IgD-negative memory B cell (primary cell): ENCODE measurements at regions not wholly inside any gene's neighbourhood (a gene's known extent, or its start where the extent isn't known, plus 50 kb on each side); places are given as distances from the start of the nearest gene placed in this dataset.
"Not testable (repeated sequence)": the region's sequence is repeated elsewhere in the genome, so short reads cannot be mapped to it uniquely, and the experiment has no call there.

Experiments used
- H3K27ac Mint-ChIP-seq, 3 donors: one replicate each; pipeline ENCODE4 v1.8.0; 2020 to 2022; ENCODE audit warnings: mild to moderate bottlenecking in 3 of 3, mixed read lengths in 3 of 3, moderate library complexity in 1 of 3
- H3K27me3 Mint-ChIP-seq: one replicate; pipeline ENCODE4 v1.8.0; 2021; ENCODE audit warnings: mixed read lengths
- H3K36me3 Mint-ChIP-seq: one replicate; pipeline ENCODE4 v1.8.0; 2020; ENCODE audit warnings: mild to moderate bottlenecking, mixed read lengths
- H3K4me1 Mint-ChIP-seq, 3 donors: one replicate each; pipeline ENCODE4 v1.8.0; 2020 to 2022; ENCODE audit warnings: mixed read lengths in 3 of 3, mild to moderate bottlenecking in 1 of 3
- H3K4me3 Mint-ChIP-seq, 4 donors: one replicate each; pipeline ENCODE4 v1.8.0; 2020 to 2022; ENCODE audit warnings: mild to moderate bottlenecking in 4 of 4, mixed read lengths in 4 of 4, moderate library complexity in 3 of 4
- H3K9me3 Mint-ChIP-seq, 3 donors: one replicate each; pipeline ENCODE4 v1.8.0; 2020 to 2021; ENCODE audit warnings: mixed read lengths in 3 of 3, mild to moderate bottlenecking in 1 of 3

DNA sequence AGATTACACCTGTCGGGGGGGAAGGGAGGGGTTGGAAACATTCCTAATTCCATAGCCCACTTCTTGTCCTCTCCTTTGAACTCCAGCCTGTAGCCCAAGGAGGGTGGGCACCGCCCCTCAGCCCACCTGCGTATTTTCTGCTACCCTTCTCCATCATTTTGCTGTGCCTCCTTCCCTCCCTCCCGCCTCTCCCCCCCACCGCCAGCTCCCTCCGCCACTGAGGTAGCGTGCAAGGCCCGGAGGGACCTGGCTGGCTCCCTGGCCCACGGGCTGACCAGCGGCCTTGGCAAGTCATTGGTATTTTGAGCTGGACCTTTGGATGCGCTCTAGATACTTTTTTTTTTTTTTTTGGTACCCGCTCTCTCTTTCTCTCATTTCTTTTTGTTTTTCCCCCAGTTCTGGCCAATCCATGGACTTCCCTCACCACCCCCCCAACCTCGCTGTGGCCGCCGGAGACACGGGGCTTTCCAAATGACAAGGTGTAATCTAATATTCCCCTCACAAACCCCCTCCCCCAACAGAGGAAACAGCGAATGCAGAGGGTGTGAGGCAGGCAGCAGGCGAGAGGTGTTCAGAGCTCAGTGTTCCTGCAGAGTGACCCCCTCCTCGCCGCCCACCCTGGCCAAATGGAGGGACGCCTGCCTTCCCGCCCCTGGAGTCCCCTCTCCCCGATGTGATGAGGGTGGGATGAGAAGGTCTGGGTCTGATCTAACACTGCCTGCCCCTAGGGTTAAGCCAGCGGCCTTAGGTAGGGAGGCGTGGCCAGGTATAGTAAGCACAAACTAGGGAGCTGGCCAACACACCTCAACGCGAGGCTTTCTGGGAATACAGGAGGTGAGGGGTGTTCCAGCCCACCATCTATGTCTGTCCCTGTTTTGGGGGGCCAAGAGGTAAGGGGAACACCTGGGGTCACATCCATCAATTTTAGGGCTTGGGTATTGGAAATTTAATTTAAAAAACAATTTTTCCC lies 89.2 kb downstream of the PTPRS start:
- Mint-ChIP-seq H3K27ac (no peak overlapping the region), H3K4me3 (no peak overlapping the region), H3K27me3 (no peaks in the 10 kb centered on the region), H3K36me3 (peaks cover 2% of the 10 kb centered on the region), H3K4me1 (no peaks in the 10 kb centered on the region), H3K9me3 (peaks cover 4 to 17% (median 15%) of the 10 kb centered on the region in 3 donors)

GRCh38 chr19:5250127-5250659 lies 90.4 kb downstream of the PTPRS start:
- H3K4me3 Mint-ChIP-seq = no peak overlapping the region
- H3K27ac Mint-ChIP-seq = no peak overlapping the region
- peaks cover 0 to 12% (median 6%) of the 10 kb centered on the region in 3 donors for H3K9me3 Mint-ChIP-seq
- no peaks in the 10 kb centered on the region for H3K4me1 Mint-ChIP-seq
- no peaks in the 10 kb centered on the region for H3K27me3 Mint-ChIP-seq
- H3K36me3 Mint-ChIP-seq = peaks cover 1% of the 10 kb centered on the region

- no peak overlapping the region for H3K27ac Mint-ChIP-seq
These were observed 91.1 kb downstream of the PTPRS start for GRCh38 chr19:5249526-5249925.

DNA sequence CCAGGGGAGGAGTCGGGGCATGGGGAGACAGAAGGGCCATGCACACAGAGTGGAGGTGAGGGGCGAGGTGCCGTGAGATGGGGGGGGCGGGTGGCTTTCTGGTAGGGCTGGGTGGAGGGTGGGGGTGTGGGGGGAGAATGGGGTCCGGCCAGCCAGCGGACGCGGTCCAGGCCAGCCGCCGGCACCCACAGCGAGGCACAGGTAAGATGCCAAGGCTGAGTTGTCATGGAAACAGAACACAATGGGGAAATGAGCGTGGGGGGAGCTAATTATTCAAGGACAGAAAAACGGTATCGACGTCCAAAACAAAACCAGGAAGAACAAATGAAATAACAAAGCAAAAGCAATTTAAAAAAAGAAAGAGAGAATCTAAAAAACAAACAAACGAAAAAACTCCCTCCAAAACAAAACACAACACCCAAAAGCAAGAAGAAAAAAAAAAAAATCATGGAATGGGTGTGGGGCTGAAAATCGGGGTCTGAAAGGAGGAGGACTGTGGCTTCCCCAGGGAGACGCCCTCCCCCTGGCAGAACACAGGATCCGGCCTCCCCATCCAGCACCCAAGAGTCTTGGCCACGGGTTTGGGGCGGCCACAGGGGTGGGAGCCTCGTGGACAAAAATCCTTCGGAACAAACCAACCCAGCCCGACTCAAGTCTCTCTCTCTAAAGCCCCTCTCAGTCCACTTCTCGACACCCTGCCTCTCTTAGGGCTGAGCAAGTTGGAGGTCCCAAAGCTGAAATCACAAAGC lies 92.5 kb downstream of the PTPRS start:
- Mint-ChIP-seq H3K36me3 (no peaks in the 10 kb centered on the region), H3K4me1 (no peaks in the 10 kb centered on the region), H3K27ac (peak overlapping the region in 1 of 3 donors; percentile 75), H3K9me3 (peaks cover 0 to 4% (median 0%) of the 10 kb centered on the region in 3 donors), H3K4me3 (no peak overlapping the region), H3K27me3 (no peaks in the 10 kb centered on the region)

More at GRCh38 chr19:5249526-5249925, 91.1 kb downstream of the PTPRS start:
- no peaks in the 10 kb centered on the region for H3K36me3 Mint-ChIP-seq
- H3K9me3 Mint-ChIP-seq = peaks cover 0 to 11% (median 4%) of the 10 kb centered on the region in 3 donors
- no peaks in the 10 kb centered on the region for H3K27me3 Mint-ChIP-seq
- no peak overlapping the region for H3K4me3 Mint-ChIP-seq
- no peaks in the 10 kb centered on the region for H3K4me1 Mint-ChIP-seq

DNA sequence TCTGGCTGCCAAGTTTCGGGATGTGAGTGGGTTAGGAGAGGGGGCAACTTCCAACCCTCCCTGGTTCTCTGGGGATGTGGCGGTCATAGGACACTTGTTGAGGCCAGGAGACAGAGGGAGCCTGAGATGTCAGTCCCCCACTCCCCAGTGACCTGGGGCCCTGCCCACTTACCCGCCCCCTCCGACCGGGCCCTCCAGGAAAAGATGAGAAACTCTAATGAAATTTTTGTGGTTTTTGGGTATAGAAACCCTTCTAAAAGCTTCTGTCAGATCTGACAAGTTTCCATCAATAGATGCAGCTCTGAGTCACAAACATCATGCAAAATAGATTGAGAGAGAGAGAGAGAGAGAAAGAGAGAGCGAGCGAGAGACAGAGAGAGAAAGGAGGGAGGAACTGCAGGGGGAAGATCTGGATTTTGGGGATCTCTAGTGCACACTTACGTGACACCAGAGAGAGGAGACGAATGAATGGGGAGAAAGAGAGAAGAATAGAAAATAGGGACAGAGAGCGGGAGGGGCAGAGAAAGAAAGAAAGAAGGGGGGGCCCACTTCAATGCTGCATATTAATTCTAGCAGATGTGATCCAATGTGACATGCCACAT lies 94.0 kb downstream of the PTPRS start:
- Mint-ChIP-seq H3K27me3 (no peaks in the 10 kb centered on the region), H3K4me3 (no peak overlapping the region), H3K27ac (peak overlapping the region in 1 of 3 donors; percentile 1), H3K9me3 (peaks cover 0 to 4% (median 0%) of the 10 kb centered on the region in 3 donors), H3K36me3 (peaks cover 1% of the 10 kb centered on the region), H3K4me1 (no peaks in the 10 kb centered on the region)

DNA sequence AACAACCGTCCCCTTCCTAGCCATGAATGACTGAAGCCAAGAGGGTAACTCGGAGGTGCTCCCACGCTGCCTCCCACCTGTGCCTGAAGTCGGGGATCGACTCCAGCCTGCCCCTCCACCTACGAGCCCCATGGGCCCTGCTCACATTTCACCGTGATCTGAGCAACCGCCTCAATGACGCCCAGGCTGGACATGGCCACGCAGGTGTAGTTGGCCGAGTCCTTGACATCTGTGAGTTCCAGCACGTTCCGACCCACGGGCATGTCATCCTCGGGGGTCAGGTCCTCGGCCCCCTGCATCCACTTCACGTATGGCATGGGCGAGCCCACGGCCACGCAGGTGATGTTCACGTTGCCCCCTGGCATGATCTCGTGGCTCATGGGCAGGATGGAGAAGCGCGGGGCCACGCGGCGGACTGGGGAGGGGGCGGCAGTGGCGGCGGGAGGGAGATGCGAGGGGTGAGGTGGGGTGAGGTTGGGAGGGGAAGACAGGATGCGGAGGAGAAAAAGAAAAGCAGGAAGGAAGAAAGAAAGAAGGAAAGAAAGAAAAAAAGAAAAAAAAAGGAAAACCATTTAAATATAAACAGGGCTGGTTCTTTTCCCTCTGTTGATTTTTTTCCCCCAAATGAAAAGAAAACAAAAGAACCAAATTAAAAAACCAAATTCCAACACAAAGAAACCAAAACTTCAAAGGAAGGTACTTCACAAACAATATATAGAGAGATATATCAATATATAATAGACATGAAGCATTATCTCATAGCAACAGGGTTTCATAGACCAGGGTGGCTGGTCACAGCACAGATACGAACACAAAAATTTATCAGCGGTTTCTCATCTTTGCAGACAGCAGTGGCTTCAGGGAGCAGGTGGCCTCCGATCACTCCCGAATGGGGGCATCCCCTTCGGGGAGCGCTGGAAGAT lies 94.7 kb downstream of the PTPRS start:
- peak overlapping the region in 1 of 3 donors; percentile 1 for H3K27ac Mint-ChIP-seq
- H3K4me1 Mint-ChIP-seq = no peaks in the 10 kb centered on the region
- peaks cover 1% of the 10 kb centered on the region for H3K36me3 Mint-ChIP-seq
- no peak overlapping the region for H3K4me3 Mint-ChIP-seq
- H3K9me3 Mint-ChIP-seq = peaks cover 0 to 4% (median 0%) of the 10 kb centered on the region in 3 donors
- no peaks in the 10 kb centered on the region for H3K27me3 Mint-ChIP-seq

DNA sequence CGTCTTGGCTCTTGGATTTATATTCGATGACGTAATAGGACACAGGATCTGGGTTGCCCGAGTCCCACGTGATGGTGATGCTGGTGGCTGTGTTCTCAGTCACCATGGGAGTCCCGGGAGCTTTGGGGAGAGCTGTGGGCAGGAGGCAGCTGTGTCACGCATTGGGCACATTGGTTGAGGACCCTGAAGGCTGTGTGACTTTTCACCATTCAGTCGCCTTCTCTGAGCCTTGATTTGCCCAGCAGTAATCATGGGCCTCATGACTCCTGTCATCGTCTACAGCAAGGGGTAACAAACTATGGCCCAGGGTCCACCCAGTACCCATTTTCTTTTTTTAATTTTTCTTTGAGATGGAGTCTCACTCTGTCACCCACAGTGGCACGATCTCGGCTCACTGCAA lies 96.3 kb downstream of the PTPRS start:
- Mint-ChIP-seq H3K9me3 (peaks cover 0 to 2% (median 0%) of the 10 kb centered on the region in 3 donors), H3K27me3 (no peaks in the 10 kb centered on the region), H3K4me1 (no peaks in the 10 kb centered on the region), H3K36me3 (peaks cover 1% of the 10 kb centered on the region), H3K4me3 (no peak overlapping the region), H3K27ac (no peak overlapping the region)

DNA sequence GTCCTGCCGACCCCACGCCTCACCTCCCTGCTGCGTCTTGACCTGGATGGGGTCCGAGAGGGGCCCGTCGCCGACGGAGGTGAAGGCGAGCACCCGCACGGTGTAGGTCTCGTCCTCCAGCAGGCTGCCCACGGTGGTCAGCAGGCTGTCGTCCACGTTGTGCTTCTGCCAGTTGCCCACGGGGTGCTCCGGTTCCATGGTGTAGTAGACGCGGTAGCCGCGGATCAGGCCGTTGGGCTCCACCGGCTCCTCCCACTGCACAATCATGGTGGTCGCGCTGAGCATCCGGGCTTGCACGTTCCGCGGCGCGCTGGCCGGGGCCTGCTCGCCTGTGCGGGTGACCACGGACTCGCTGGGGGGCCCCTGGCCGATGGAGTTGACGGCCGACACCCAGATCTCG lies 96.7 kb downstream of the PTPRS start:
- Mint-ChIP-seq H3K27ac (no peak overlapping the region), H3K4me1 (no peaks in the 10 kb centered on the region), H3K27me3 (peaks cover 2% of the 10 kb centered on the region), H3K36me3 (peaks cover 1% of the 10 kb centered on the region), H3K9me3 (peaks cover 0 to 2% (median 0%) of the 10 kb centered on the region in 3 donors), H3K4me3 (no peak overlapping the region)

DNA sequence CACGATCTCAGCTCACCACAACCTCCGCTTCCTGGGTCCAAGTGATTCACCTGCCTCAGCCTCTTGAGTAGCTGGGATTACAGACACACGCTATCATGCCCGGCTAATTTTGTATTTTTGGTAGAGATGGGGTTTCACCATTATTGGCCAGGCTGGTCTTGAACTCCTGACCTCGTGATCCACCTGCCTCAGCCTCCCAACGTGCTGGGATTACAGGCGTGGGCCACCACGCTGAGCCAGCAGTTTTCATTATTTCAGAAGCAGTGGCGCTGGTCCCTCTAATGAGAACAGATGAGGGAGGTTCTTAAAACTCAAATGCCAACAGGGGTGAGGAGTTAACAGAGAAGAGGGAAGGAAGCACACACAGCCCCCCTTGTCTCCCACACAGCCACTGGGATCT lies 98.7 kb downstream of the PTPRS start:
- H3K9me3 Mint-ChIP-seq, H3K4me3 Mint-ChIP-seq, H3K36me3 Mint-ChIP-seq, H3K27ac Mint-ChIP-seq, H3K27me3 Mint-ChIP-seq, H3K4me1 Mint-ChIP-seq: not testable (repeated sequence)

DNA sequence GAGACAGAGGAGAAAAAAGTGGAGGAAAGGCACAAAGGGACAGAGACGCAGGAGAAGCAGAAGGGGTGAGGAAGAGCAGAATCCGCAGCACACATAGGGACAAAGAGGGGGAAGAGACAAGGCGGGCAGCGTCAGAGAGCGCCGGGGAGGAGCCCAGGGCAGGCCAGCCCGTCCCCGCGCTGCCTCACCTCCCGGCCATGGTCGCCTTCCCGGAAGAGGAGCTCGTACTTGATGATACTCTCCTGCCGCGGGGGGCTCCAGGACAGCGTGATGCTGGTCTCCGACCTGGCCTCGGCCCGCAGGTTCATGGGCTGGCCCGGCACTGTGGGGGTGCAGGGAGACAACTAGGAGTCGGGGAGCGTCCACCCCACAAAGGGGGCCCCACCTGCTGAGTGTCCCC lies 100.6 kb downstream of the PTPRS start:
- H3K27me3 Mint-ChIP-seq = peaks cover 4% of the 10 kb centered on the region
- peaks cover 1% of the 10 kb centered on the region for H3K36me3 Mint-ChIP-seq
- H3K27ac Mint-ChIP-seq = no peak overlapping the region
- no peaks in the 10 kb centered on the region for H3K4me1 Mint-ChIP-seq
- H3K9me3 Mint-ChIP-seq = no peaks in the 10 kb centered on the region
- no peak overlapping the region for H3K4me3 Mint-ChIP-seq

GRCh38 chr19:5238700-5239099 lies 101.9 kb downstream of the PTPRS start:
- Mint-ChIP-seq H3K27ac (no peak overlapping the region), H3K4me1 (no peaks in the 10 kb centered on the region), H3K4me3 (no peak overlapping the region), H3K36me3 (peaks cover 1% of the 10 kb centered on the region), H3K9me3 (no peaks in the 10 kb centered on the region), H3K27me3 (peaks cover 4% of the 10 kb centered on the region)

DNA sequence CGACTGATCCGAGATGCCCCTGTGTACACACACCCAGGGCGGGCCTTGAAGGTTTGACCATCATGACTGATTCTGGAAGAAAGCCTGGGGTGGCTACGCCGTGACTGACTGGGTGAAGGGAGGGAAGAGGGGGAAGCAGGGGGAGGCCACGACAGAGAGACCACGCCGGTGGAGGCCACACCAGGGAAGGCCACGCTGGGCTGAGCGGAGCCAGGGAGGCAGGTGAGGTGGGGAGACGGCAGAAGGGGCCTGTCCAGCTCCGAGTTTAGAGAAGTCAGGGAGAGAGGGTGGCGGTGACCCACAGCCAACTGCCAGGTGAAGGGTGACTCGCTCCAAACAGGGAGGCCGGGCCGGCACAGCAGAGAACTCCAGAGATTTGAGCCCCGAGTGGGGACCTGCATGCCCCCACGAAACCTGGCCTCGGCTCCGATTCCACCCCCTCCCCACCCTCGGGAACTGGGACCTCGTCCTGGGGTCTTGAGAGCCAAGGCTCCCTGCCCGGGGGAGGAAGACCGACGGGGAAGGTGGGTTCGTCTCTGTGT lies 102.6 kb downstream of the PTPRS start:
- no peaks in the 10 kb centered on the region for H3K4me1 Mint-ChIP-seq
- no peaks in the 10 kb centered on the region for H3K9me3 Mint-ChIP-seq
- H3K27me3 Mint-ChIP-seq = peaks cover 4% of the 10 kb centered on the region
- no peak overlapping the region for H3K4me3 Mint-ChIP-seq
- H3K36me3 Mint-ChIP-seq = peaks cover 1% of the 10 kb centered on the region
- no peak overlapping the region for H3K27ac Mint-ChIP-seq

DNA sequence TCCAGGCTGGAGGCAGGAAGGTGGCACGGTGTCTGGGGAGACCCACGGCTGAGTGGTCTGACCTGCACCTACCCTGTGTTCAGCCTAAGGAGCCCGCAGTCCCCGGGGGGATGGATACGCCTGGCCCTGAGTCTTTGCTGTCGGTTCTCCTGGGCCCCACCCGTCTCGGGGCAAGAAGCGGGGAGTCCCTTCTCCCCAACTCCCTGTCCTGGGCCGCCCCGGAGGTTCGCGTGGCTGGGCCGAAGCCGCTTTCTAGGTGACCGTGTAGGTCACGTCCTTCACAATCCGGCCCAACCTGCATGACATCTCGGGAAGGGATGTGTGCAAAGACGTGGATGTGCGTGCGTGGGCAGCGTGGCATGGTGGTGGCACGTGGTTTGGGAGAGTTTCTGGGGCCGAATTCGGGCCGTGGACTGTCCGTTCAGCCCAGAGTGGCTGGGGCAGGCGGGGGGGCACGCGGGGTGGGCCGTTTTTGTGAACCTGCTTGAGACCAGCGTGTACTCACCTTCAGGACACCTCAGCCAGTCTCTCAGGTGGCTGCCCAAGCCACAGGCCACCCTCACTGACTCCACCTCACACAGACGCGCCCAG lies 103.3 kb downstream of the PTPRS start:
- Mint-ChIP-seq H3K27ac (no peak overlapping the region), H3K4me3 (no peak overlapping the region), H3K27me3 (peaks cover 4% of the 10 kb centered on the region), H3K4me1 (no peaks in the 10 kb centered on the region), H3K9me3 (no peaks in the 10 kb centered on the region), H3K36me3 (no peaks in the 10 kb centered on the region)
